KMS-11 (cell line): ENCODE measurements at regions not wholly inside any gene's neighbourhood (a gene's known extent, or its start where the extent isn't known, plus 50 kb on each side); places are given as distances from the start of the nearest gene placed in this dataset.

Experiments
- H2AFZ ChIP-seq: fragments of 200-600 bp; sonication (generic); 2 replicates; pipeline ENCODE4 v1.6.1; 2016; ENCODE audit warnings: antibody characterized with exemption, mixed run types, low read depth
- H3K27ac ChIP-seq: fragments of 200-600 bp; sonication (generic); 2 replicates; pipeline ENCODE4 v1.6.1; 2016; ENCODE audit warnings: mild to moderate bottlenecking, mixed run types
- H3K27me3 ChIP-seq: fragments of 200-600 bp; sonication (generic); 2 replicates; pipeline ENCODE4 v1.6.1; 2017; ENCODE audit warnings: mild to moderate bottlenecking, low read depth, mixed run types, moderate library complexity; ENCODE audit not compliant: insufficient read depth
- H3K36me3 ChIP-seq: fragments of 200-600 bp; sonication (generic); 2 replicates; pipeline ENCODE4 v1.6.1; 2017; ENCODE audit warnings: mild to moderate bottlenecking, mixed run types; ENCODE audit not compliant: insufficient read depth
- H3K4me1 ChIP-seq: fragments of 200-600 bp; sonication (generic); 2 replicates; pipeline ENCODE4 v1.6.1; 2016; ENCODE audit warnings: mild to moderate bottlenecking, low read depth, mixed run types; ENCODE audit not compliant: poor library complexity, severe bottlenecking
- H3K4me2 ChIP-seq: fragments of 200-600 bp; sonication (generic); 2 replicates; pipeline ENCODE4 v1.7.0; 2016; ENCODE audit warnings: mild to moderate bottlenecking, mixed run types
- H3K4me3 ChIP-seq: fragments of 200-600 bp; sonication (generic); IDR thresholded peaks from 2 replicates; pipeline ENCODE4 v1.6.1; 2017; ENCODE audit warnings: low read depth, low read length, mixed read lengths; ENCODE audit not compliant: insufficient read depth
- H3K79me2 ChIP-seq: fragments of 200-600 bp; sonication (generic); 2 replicates; pipeline ENCODE4 v1.6.1; 2016; ENCODE audit warnings: low read depth, mixed run types; ENCODE audit not compliant: insufficient read depth
- H3K9ac ChIP-seq: fragments of 200-600 bp; sonication (generic); 2 replicates; pipeline ENCODE4 v1.6.1; 2016; ENCODE audit warnings: mild to moderate bottlenecking, mixed run types
- H4K20me1 ChIP-seq: fragments of 200-600 bp; sonication (generic); 2 replicates; pipeline ENCODE4 v1.6.1; 2016; ENCODE audit warnings: mild to moderate bottlenecking, mixed run types; ENCODE audit not compliant: insufficient read depth
- TF ChIP-seq, protein P1 (sequence below): fragments of 200-600 bp; sonication (generic); conservative IDR thresholded peaks from 2 replicates; pipeline ENCODE4 v1.6.1; 2017; ENCODE audit warnings: low read depth, mild to moderate bottlenecking, antibody characterized with exemption, low read length, moderate library complexity, mixed read lengths

DNA sequence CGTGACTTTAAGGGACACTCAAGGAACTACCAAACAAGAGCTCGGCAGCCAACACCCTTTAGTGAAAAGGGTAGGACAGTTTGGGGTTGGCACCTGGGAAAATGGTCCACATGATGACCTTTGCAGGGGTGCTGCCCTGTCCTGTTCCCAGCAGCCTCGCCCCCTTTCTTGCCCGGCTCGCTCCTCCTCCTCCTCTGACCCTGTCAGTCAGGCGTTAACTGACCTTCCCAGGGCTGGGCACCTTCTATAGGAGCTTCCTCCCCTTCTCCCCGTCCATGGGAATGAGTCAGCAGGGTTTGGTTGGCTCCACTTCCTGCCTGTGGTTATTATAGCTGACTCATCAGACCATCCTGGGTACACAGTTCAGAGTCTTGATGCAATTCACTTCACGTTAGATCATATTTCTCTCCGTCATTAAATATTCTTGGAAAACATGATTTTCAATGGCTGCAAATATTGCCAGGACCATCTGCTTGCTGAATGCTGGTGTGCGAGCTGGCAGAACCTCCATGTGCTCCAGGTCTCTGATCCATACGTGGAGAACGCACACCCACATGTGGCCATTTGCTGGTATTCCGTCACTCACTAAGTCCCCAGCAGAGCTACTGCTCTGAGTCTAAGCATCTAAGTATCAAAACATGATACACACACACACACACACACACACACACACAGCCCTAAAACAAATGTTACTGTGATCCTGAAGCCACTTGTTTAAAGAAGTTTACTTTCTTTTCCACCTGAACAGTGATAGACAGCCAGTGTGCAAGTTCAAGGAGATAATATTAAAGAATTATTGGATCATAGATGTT, 185.0 kb downstream of the ANAPC1 start:
- Histone ChIP-seq H4K20me1 (no peaks in the 10 kb centered on the region), H3K4me2 (peak overlapping the region; percentile 57), H3K9ac (peak overlapping the region; percentile 72; the same call in 1 of the 2 replicates), H3K36me3 (no peaks in the 10 kb centered on the region), H3K79me2 (no peaks in the 10 kb centered on the region), H3K27me3 (no peaks in the 10 kb centered on the region), H3K4me1 (peaks cover 64% of the 10 kb centered on the region), H3K4me3 (no peak overlapping the region), H3K27ac (peak overlapping the region; percentile 82), H2AFZ (peak overlapping the region; percentile 54; the same call in 1 of the 2 replicates)
- TF ChIP-seq, protein P1, sequence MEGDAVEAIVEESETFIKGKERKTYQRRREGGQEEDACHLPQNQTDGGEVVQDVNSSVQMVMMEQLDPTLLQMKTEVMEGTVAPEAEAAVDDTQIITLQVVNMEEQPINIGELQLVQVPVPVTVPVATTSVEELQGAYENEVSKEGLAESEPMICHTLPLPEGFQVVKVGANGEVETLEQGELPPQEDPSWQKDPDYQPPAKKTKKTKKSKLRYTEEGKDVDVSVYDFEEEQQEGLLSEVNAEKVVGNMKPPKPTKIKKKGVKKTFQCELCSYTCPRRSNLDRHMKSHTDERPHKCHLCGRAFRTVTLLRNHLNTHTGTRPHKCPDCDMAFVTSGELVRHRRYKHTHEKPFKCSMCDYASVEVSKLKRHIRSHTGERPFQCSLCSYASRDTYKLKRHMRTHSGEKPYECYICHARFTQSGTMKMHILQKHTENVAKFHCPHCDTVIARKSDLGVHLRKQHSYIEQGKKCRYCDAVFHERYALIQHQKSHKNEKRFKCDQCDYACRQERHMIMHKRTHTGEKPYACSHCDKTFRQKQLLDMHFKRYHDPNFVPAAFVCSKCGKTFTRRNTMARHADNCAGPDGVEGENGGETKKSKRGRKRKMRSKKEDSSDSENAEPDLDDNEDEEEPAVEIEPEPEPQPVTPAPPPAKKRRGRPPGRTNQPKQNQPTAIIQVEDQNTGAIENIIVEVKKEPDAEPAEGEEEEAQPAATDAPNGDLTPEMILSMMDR = 0 out of 2 replicates have a peak, but pooled peaks have one; percentile 19

DNA sequence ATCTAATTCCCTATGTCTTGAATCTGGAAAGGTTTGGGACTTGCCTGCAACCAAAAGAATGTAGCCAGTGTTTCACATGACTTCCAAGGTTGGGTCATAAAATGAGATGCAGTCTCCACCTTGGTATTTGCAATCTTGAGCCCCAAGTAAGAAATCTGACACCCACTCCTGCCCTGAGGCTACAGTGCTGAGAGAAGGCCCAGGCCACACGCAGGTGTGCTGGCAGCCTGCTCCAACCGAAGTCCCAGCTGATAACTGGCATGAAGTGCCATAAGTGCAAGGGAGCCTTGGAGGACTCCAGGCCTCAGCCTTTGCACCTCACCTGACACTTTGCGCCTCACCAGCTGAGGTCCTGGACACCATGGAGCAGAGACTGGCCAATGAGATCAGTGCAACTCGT, 182.7 kb downstream of the ANAPC1 start:
- Histone ChIP-seq H4K20me1 (no peaks in the 10 kb centered on the region), H3K9ac (peak overlapping the region; percentile 41; the same call in 1 of the 2 replicates), H3K79me2 (no peaks in the 10 kb centered on the region), H3K4me2 (peak overlapping the region; percentile 42), H2AFZ (peak overlapping the region; percentile 14; the same call in 1 of the 2 replicates), H3K27me3 (no peaks in the 10 kb centered on the region), H3K27ac (peak overlapping the region; percentile 100), H3K36me3 (no peaks in the 10 kb centered on the region), H3K4me1 (peaks cover 83% of the 10 kb centered on the region), H3K4me3 (no peak overlapping the region)
- TF ChIP-seq, protein P1 = no peak

DNA sequence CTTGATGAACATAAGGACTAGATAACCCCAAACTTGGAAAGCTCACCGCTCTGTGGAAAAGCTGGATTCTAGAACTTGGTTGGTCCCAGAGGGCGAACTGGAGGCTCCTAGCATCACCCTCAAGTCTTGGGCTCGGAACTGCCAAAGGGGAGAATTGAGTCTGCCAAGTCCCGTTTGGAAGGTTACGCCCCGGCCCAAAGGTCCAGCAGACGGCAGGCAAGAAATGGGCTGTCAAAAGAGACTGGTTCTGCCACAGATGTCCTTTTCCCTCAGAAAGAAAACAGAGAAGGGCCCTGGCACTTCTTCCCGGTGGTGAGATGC, 182.2 kb downstream of the ANAPC1 start:
- peak overlapping the region; percentile 100 for H3K27ac ChIP-seq
- peak overlapping the region; percentile 41; the same call in 1 of the 2 replicates for H3K9ac ChIP-seq
- no peak overlapping the region for H3K4me3 ChIP-seq
- TF ChIP-seq, protein P1 = no peak
- H3K36me3 ChIP-seq = no peaks in the 10 kb centered on the region
- H3K4me2 ChIP-seq = peak overlapping the region; percentile 42
- no peaks in the 10 kb centered on the region for H3K27me3 ChIP-seq
- H4K20me1 ChIP-seq = no peaks in the 10 kb centered on the region
- no peaks in the 10 kb centered on the region for H3K79me2 ChIP-seq
- H2AFZ ChIP-seq = no peak overlapping the region
- H3K4me1 ChIP-seq = peaks cover 88% of the 10 kb centered on the region

DNA sequence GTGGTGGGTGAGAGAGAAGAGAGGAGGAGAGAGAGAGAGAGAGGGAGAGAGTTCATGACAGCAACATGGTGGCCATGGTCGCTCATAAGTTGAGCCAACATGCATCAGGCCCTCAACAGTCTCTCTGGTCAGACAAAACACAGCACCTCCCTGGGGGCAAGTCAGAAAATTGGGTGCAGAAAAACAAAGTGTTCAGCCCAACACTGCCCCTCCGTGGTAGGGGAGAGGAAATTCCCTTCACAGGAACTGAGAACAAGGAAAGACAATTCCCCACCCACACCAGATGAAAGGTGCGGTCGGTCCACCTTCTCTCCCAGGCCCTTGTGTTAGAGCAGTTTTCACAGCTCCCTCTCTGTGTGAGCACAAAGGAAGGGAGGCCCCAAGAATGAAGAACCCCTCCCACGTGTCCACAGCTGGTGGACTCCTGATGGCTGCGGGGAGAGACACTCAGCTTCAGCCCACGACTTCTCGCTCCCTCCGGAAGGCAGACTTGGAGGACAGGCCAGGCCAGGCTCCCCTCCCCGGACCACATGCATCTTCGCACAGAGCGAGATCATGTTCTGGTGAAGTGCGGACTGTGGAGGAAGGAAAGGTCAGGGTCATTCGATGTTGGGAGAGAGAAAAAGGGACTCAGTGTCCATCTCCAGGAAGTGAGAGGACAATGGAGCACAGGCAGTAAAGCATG, 181.7 kb downstream of the ANAPC1 start:
- peak overlapping the region; percentile 100 for H3K27ac ChIP-seq
- H3K36me3 ChIP-seq = no peaks in the 10 kb centered on the region
- no peak overlapping the region for H3K4me3 ChIP-seq
- peak overlapping the region; percentile 51 for H3K4me2 ChIP-seq
- TF ChIP-seq, protein P1 = peak; percentile 65
- no peak overlapping the region for H2AFZ ChIP-seq
- no peaks in the 10 kb centered on the region for H3K27me3 ChIP-seq
- H3K4me1 ChIP-seq = peaks cover 93% of the 10 kb centered on the region
- H3K79me2 ChIP-seq = no peaks in the 10 kb centered on the region
- peak overlapping the region; percentile 41; the same call in 1 of the 2 replicates for H3K9ac ChIP-seq
- H4K20me1 ChIP-seq = no peaks in the 10 kb centered on the region
